ENCODE measurements at regions not wholly inside any gene's neighbourhood (a gene's known extent, or its start where the extent isn't known, plus 50 kb on each side); places are given as distances from the start of the nearest gene placed in this dataset.

DNA sequence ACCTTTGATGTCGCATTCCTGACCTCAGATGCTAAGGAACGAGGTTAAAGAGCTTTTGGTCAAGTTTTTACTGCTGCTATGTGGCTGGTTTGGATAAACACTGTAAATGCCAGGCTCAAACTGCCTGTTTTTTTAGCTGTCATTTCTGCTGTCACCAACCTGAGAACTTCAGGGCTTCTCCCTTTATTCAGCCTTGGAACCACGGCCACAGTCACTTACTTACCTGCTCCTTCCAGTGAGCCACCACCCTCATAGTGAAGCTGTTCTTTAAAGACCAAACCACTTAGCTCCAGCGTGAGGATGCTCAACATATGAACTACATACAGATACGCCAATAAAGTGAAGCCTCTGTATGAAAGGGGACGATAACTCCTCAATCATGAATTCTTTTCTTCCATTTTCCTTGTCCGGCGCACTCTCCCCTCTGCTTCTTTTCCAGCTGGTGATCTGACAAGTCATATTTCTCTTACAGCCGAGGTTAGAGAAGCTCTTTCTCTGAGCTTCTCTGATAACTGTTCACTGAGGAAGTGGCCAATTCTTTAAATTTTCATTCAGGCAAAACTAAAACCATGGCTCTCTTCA lies 152.8 kb upstream of the ANK2 start:
- TF ChIP-seq, protein P1, sequence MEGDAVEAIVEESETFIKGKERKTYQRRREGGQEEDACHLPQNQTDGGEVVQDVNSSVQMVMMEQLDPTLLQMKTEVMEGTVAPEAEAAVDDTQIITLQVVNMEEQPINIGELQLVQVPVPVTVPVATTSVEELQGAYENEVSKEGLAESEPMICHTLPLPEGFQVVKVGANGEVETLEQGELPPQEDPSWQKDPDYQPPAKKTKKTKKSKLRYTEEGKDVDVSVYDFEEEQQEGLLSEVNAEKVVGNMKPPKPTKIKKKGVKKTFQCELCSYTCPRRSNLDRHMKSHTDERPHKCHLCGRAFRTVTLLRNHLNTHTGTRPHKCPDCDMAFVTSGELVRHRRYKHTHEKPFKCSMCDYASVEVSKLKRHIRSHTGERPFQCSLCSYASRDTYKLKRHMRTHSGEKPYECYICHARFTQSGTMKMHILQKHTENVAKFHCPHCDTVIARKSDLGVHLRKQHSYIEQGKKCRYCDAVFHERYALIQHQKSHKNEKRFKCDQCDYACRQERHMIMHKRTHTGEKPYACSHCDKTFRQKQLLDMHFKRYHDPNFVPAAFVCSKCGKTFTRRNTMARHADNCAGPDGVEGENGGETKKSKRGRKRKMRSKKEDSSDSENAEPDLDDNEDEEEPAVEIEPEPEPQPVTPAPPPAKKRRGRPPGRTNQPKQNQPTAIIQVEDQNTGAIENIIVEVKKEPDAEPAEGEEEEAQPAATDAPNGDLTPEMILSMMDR (IDR thresholded peaks at IDR 0.05; ENCODE audit: low read depth, low read length), result no peak
- DNase-seq (ENCODE audit: extremely low read depth, low read depth), result no peak

- no peak for DNase-seq (ENCODE audit: extremely low read depth, low read depth)
- TF ChIP-seq, protein P1 (IDR thresholded peaks at IDR 0.05; ENCODE audit: low read depth, low read length), result no peak
Observed at GRCh38 chr4:112897543-112897942, 151.9 kb upstream of the ANK2 start.

- TF ChIP-seq, protein P1 (IDR thresholded peaks at IDR 0.05; ENCODE audit: low read depth, low read length), result no peak
- DNase-seq (ENCODE audit: extremely low read depth, low read depth), result no peak
Observed at GRCh38 chr4:112898357-112899141, 150.9 kb upstream of the ANK2 start.

DNA sequence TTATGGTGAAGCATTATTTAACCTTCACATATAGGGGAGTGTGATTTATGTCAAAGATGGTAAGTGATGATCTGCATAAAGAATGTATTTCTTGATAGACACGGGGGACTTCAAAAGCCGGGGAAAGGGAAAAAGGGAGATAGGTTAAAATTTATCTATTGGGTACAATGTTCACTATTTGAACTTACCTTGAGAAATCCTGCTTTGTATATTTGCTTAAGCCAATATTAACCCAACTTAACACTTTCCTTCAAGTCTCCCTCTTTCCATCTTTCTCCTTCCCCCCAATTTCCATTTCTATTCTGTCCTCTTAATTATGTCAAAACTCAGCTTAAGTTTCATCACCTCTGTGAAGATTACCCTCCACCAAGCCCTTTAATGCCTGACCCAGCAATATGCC lies 149.0 kb upstream of the ANK2 start:
- TF ChIP-seq, protein P1 (IDR thresholded peaks at IDR 0.05; ENCODE audit: low read depth, low read length), result no peak
- no peak for DNase-seq (ENCODE audit: extremely low read depth, low read depth)

DNA sequence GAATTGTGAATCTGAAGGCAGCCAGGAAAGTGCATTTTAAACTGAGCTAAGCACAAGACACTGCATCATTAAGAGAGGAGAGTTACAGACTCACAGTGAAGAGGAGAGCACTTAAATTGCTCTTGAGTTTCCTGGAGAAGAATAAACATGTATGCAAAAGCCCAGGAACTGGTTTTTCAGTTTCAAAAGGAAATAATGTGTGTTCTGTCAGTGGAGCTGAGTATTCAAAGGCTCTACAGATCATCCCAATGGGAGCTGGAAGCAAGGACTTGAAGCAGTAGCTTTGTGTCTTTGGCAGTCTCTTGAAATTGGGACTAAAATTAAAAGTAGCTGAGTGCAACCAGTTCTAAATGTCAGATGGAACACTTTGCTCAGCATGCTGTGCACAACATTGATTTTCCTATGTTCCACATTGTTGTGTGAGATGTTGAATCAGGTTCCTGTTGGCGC lies 147.5 kb upstream of the ANK2 start:
- no peak for DNase-seq (ENCODE audit: extremely low read depth, low read depth)
- TF ChIP-seq, protein P1 (IDR thresholded peaks at IDR 0.05; ENCODE audit: low read depth, low read length), result no peak

DNA sequence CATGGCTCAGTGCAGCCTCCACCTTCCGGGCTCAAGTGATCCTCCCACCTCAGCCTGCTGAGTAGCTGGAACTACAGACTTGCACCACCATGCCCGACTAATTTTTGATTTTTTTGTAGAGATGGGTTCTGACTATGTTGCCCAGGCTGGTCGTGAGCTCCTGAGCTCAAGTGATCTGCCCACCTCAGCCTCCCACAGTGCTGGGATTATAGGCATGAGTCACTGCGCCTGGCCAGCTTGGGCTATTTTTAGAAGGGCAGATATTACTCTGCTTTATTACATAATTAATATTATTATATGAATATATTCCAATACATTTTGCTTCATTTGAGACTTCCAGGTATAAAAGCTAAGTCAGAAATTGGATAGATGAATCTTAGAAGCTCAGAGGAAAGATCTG lies 143.7 kb upstream of the ANK2 start:
- TF ChIP-seq, protein P1 (IDR thresholded peaks at IDR 0.05; ENCODE audit: low read depth, low read length), result no peak
- no peak for DNase-seq (ENCODE audit: extremely low read depth, low read depth)

DNA sequence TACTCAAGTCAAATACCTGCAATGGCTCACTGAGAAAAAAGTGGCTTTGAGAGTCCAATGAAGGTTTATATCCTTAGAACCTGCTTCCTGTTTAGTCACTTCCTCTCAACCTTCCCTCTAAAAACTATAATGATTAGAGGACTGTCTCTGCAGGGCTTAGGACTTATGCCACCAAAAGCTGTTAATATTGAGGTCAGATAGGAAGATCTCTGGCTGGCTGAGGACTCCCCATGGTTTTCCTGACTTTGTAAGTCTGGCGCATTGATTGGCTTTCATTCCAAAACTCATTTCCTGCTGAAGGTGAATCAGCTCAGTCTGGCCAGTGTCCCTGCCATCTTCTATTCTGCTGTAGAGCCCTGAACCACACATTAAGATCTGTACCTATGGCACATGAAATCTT lies 140.9 kb upstream of the ANK2 start:
- DNase-seq (ENCODE audit: extremely low read depth, low read depth), result no peak
- TF ChIP-seq, protein P1 (IDR thresholded peaks at IDR 0.05; ENCODE audit: low read depth, low read length), result no peak
